NOMO-1 treated with DMSO at 0.1 percent for 48 hours (cell line): ENCODE measurements at regions not wholly inside any gene's neighbourhood (a gene's known extent, or its start where the extent isn't known, plus 50 kb on each side); places are given as distances from the start of the nearest gene placed in this dataset.

Experiments
- DNase-seq: peaks from one replicate; lab custom pipeline; 2025; ENCODE audit not compliant: unreplicated experiment; lab: John Stamatoyannopoulos, UW

DNA sequence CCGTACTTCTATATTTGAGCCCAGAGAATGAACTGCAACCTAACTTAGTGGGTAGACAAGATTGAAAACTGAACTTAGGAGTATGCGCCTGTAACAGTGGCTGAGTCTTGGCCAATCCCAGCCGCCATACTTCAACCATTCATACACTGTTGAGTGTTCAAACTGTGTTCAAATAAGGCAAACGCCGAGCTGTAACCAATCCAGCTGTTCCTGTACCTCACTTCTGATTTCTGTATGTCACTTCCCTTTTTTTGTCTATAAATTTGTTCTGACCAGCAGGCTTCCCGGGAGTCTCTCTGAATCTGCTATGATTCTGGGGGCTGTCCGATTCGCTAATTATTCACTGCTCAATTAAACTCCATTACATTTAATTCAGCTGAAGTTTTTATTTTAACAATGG is 58.6 kb upstream of the TPM1 start:
- DNase-seq = peak; percentile 62

GRCh38 chr15:62985768-62986167 is 56.8 kb upstream of the TPM1 start:
- DNase-seq = no peak

DNA sequence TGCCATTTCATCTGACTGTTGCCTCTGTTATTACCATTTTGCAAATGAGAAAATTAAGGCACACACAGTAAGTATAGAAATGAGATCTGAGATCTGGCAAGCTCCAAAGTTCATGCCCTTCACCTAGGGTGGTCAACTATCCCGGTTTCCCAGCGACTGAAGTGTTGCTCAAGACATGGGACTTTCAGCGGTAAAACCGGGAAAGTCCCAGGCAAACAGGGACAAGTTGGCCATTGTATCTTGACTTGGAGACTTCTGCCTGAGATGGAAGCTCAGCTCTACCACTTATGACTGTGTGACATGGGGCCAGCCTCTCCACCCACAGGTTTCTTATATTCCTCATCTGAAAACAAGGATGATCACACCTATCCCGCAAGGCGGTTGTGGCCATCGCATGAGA is 55.6 kb upstream of the TPM1 start:
- DNase-seq = no peak

DNA sequence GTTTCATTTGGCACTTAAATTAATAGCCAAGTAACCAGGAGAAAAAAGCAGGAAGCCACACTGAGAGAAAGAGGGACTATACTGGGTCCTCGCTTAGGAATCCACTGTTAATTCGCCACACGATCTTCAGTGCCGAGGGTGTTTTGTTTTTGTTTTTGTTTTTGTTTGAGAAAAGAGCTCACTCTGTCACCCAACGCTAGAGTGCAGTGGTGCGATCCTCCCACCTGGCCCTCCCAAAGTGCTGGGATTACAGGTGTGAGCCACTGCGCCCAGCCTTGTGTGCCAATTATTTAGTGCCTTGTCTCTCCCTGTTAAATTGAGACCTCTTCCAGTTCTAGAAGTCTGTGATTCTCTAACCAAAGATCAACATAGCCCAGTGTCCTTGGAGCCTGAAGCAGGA is 53.8 kb upstream of the TPM1 start:
- DNase-seq = no peak

DNA sequence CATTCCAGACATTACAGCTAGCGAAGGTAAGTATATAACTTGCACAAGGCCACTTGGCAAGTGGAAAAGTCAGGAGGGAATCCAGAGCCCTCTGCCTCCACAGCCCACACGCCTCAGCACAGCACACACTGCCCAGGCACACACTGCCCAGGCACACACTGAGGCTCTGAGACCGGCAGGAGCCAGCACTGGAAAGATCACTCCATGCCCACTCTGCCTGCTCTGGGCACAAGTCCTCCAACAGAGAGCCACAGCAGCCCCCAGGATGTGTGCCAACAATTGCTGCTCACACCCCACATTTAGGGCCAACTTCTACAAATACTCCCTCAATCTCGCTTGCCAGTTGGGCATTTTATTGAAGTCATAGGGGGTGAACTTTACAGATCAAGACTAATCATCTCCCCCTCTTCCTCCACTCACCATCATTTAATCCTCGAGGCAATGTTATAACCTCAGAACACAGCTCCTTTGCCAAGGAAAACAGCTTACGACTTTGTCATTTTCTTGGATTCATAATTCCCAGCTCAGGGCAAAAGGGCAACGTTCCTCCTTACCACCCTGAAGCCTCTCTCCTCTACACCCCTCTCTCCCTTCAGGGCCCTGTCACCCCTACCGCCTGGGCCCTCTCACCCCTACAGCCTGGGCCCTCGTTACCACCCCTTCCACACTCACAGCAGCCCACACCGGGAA is 53.0 kb upstream of the TPM1 start:
- no peak for DNase-seq

DNA sequence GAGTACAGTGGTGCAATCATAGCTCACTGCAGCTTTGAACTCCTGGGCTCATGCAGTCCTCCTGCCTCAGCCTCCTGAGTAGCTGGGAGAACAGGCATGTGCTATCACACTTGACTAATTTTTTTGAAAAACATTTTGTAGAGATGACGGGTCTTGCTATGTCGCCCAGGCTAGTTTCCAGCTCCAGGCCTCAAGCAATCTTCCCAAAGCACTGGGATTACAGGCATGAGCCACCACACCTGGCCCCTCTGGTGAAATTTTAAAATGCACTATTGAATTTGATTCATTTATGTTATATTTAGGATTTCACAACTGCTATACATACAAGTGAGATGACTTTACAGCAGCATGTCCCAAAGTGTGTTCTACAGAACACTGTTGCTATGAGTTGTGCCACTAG is 50.8 kb upstream of the TPM1 start:
- DNase-seq = no peak

- DNase-seq = no peak
These were observed 50.2 kb upstream of the TPM1 start for GRCh38 chr15:62992302-62992701.
